ENCODE measurements at regions not wholly inside any gene's neighbourhood (a gene's known extent, or its start where the extent isn't known, plus 50 kb on each side); places are given as distances from the start of the nearest gene placed in this dataset.

DNA sequence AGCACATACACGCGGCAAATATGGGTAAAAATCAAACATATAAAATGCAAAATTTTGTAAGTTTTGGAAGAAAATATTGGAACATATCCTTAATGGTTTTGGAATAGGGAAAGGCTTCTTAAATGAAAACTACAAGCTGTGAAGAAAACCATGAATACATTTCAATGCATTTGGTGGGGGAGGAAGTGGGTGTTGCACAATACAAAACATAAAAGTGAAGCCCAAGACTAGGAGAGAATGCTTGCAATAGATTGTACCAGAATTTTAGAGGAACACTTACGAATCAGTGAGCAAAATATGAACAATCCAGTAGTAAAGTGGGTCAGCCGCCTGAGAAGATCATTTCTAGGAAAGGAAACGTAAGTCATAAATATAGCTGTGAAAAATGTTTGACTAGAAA, 322.6 kb upstream of the MKI67 start:
- TF ChIP-seq POLR2A (IDR thresholded peaks at IDR 0.05; ENCODE audit: low read length) (no peak), GATA1 (IDR thresholded peaks at IDR 0.05; ENCODE audit: low read depth, low read length) (no peak)

Data from erythroblast (primary cell).